HG02973 (cell line): ENCODE measurements at regions not wholly inside any gene's neighbourhood (a gene's known extent, or its start where the extent isn't known, plus 50 kb on each side); places are given as distances from the start of the nearest gene placed in this dataset.
"Not testable (repeated sequence)": the region's sequence is repeated elsewhere in the genome, so short reads cannot be mapped to it uniquely, and the experiment has no call there.

Experiments
- ATAC-seq: cut with Tn5 transposase; IDR thresholded peaks from one replicate; pipeline ENCODE4 v1.9.1; 2021; ENCODE audit warnings: moderate library complexity; ENCODE audit not compliant: unreplicated experiment

DNA sequence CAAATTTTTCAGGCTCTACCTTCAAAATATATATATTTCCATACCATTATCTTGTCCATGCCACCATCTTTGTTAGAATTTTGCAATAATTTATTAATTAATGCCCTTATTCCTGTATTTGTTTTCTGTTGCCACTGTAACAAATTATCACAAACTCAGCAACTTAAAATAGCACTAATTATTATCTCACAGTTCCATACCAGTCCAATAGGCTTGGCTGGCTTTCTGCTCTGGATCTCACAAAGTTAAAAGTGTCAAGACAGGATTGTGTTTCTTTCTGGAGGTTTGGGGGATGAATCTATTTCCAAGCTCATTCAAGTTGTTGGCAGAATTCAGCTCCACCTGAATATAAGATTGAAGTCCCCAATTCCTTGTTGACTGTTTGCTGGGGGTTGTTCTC, 58.6 kb upstream of the SLC38A4 start:
- no peak for ATAC-seq

DNA sequence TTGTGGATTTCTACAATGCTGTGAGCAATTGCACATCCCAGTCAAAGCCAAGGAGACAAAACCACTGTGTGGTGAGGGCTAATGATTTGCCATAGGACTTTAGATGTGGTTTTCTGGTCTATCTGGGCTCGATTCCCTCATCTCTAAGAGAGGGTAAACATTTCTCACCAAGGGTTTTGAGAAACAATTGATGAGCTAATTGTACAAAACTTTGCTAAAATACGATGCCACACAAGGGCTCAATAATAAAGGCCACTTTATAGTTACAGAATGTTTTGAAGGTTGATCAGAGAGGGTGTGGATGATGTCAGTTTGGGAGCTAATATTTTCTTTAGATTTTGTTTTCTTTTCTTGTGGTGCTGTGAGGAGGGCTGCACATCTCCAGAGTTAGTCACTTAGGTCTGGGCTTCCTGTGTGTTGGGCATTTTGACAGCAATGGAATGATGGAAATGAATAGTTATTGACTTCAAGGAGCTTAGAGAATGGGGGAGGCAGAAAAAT, 60.8 kb upstream of the SLC38A4 start:
- no peak for ATAC-seq

DNA sequence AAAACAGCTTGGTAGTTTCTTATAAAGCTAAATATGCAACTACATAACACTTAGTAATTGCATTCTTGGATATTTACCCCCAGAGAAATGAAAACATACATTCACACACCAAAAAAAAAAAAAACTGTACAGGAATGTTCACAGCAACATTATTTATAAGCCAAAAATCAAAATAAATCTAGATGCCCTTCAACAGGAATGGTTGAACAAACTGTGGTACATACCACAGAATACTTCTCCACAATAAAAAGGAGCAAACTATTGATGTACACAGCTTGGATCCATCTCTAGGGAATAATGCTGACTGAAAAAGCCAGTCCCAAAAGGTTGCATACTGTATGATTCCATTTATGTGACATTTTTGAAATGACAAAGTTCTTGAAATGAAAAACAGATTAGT, 62.1 kb upstream of the SLC38A4 start:
- ATAC-seq, result no peak

DNA sequence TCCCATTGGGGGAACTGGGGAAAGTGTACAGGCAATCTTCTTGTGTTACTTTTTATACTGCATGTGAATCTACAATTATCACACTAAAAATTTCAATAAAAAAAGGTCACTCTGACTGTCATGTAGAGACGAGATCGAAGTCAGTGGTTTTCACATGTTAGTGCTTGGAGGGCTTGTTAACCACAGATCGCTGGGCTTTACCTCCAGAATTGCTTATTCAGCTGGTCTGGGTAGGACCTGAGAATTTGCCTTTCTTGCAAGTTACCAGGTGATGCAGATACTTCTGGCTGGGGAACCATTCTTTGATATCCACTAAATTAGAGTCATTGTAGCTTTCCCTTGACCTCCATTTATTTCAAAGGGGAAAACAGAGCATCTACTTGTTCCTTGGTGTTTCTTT, 62.8 kb upstream of the SLC38A4 start:
- no peak for ATAC-seq

DNA sequence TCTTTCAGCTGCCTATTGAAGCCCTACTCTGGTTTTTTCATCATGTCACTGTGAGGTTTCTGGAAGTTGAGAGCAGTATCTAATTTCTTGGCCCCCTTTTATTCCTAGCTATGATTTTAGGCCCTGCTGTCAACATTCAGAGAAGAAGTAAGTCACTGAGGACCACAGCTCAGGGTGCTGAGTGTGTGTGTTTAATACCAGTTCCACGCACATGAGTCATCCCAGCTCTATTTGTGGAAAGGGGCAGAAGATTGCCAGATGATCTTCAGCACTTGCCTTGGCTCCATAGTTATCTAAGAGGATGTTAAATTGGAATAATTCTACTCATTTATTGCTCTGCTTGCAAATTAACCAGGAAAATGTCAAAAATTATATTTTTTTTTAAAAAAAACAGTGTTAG, 65.5 kb upstream of the SLC38A4 start:
- ATAC-seq, result no peak

DNA sequence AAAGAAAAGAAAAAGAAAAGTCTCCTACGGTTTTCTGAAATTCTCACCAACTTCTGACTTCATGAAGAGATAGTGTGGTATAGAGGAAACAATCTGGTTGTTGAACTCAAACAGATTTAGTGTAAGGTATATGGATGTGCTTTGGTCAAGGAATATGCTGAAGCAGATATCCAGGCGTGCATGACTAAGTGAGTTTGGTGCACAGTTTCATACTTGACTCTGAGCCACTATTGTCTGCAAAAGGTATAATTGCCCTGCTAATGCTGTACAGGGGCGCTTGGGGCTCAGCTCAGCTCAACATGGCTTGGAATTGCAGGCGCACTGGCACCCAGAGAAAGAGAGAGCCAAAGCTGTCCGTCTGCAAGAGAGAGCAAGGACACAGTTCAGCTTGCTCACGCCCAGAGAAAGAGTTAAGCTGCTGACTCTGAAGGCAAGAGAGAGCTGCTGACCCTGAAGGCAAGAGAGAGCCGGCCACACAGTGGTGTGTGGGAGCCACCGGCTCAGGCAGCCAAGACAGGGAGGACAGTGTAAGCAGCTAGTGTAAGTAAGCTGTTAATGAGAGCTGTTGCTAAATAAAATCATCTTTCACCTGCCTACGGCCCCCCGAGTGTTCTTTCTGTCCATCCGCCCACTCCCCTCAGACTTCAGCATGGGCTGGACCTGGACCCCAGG, 66.4 kb upstream of the SLC38A4 start:
- ATAC-seq, result no peak

DNA sequence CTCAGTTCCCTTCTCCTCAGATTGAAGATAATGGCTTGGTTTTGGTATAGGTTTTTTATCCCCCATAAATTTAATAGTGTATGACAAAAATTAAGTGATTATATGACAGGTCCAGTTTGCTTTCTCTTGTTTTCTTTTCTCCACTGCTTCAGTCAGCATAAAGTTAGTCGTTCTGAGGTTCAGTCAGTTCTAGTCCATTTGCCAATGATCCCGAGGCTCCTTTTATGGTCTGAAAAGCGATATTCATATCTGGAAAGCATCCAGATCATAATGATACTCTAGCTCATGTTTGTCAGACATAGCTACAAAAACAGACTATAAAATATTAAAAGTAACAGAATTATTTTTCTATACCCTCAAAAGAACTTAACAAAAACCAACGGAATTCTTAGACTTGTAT, 67.1 kb upstream of the SLC38A4 start:
- ATAC-seq, result no peak

DNA sequence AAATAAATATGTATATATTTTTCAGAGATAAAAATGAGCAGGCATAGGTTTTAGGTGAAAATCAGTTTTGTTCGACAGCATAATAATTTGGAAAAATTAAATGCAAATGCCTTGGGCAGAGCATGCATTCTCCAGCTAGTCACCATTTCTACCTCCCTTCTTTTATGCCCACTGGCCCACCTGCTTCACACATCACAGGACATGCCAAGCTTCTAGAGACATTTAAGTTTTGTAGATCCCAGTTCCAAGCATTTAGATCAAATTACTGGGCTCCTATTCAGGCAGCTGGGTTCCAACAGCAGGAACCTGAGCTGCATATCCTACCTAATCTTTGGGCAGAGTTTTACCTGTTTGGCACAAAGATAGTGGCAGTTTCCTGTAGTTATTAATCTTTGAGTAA, 67.6 kb upstream of the SLC38A4 start:
- ATAC-seq, result no peak

DNA sequence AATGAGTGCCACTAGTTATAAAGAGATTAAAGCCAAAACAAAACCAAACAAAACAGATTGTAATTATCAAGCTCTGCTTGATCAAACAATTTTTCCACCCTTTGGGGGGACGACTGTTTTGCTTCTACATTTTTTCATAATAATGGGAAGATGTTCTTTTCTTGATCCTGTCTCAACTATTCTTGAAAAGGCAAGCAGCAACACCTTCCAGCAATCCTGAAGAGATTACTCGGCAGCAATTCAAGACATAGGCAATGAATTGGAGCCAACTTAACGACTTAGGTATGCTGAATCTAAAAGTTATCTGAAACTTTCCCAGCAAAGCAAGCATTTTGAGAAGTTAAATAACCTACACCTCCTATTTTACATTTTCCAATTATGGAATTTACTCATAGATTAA, 69.9 kb upstream of the SLC38A4 start:
- ATAC-seq, result no peak

DNA sequence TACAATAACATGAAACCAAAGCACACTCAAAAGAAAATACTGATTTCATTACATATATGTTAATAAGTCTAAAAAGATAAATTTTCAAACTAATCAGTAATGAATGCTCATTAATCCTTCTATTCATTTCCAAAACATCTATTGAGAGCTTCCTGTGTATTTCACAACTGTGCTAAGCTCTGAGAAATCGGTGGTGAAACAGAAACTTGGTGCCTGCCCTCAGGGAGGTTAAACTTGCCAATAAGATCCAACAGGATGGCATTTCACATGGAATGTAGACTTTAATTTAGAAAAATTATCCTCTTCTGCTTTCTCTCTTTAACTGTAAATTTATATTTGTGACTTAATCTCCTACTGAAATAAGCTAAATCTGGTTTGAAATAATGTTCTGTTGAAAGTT, 70.9 kb upstream of the SLC38A4 start:
- no peak for ATAC-seq

DNA sequence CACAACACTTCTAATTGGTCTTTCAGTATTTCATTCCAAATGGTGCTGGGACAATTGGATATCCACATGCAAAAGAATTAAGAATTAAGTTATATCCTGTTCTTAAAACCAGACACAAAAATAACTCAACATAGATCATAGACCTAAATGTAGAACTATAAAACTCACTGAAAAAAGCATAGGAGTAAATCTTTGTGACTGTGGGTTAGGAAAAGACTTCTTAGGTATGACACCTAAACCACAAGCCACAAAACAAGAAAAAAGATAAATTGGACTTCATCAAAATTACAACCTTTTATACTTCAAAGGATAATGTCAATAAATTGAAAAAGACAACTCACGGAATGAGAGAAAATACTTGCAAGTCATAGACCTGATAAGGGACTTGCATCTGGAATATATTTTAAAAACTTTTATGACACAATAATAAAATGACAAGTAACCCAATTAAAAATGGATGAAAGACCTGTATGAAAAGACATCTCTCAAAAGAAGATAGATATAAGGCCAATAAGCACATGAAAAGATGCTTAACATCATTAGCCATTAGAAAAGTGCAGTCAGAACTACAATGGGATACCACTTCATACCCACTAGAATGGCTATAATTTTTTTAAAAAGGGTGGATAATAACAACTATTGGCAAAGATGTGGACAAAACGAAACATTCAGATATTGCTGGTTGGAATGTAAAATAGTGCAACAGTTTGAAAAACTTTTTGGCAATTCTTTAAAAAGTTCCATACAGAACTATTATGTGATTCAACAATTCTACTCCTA, 72.5 kb upstream of the SLC38A4 start:
- no peak for ATAC-seq

DNA sequence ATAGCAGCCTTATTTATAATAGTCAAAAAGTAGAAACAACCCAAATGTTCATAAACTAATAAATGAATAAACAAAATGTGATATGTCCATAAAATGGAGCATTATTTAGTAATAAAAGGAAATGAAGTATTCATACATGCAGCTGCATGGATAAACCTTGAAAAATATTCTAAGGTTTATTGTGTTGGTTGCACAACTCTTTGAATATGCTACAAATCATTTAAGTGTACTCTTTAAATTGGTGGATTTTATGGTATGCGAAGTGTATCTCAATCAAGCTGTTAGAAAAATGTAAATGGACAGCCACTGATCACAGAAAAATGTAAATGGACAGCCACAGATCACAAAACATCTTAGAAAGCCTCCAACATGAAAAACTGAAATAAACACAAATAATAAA, 73.2 kb upstream of the SLC38A4 start:
- no peak for ATAC-seq

DNA sequence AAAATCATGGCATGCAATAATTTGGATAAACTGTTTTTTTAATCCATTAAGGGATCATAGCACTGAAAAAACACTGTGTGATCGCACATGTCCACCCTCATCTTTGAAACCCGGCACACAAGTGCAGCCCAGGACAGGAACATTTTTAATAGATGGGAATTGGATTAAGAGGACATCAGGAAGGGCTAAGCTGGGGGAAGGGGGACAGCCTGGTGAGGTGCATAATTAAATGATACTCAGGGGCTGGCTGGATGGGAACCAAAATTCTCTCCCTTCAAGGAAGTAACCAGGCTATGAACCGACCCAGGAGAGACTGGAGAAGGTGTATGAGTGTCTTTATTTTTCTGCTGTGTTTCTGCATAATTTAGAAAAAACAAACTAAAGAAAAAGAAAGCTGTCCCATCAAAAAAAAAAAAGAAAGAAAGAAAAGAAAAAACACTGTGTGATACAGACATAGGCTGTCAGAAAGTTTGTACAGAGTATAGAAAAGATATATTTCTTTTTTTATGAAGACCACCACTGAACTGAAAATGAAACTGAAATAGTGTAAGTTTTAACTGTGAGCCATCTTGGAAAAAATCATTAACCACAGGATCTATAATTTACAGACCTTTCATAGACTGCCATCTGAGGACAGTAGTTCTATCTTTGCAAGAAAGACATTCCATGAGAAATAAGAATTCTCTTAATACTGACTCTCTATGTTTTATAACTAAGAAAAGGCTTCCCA, 75.1 kb upstream of the SLC38A4 start:
- ATAC-seq, result no peak

DNA sequence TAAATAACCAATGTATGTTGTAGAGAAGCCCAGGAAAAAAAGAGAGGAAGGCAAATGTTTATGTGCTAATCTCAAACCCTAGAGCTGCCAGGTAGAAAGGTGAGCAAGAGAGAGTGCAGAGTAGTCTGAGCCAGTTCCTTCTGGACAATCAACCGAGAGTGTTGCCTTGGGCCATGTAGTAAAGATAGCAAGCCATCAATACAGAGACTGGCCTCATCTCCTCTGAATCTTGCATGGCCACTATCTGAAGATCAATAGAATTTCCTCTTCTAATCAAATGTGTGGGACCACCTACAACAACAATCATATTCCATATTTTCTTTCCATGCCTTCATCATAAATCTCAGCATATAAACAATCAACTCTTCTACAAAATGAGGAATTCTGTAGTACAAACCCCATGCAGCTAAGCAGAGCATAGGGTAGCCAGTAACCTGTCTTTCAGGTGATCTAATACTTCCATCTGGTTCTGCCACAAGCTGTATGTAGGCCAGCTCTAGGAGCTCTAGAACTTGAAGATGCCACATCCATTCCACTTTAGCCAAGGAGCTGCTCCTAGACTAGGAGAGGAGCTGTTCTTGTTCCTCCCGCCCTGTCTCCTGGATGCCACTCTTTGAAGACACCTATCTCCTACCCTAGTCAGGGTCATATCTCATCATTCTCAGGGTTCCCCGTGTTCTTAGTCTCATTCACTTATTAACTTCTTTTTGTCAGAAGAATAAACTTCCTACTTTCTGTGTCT, 75.8 kb upstream of the SLC38A4 start:
- ATAC-seq, result no peak

DNA sequence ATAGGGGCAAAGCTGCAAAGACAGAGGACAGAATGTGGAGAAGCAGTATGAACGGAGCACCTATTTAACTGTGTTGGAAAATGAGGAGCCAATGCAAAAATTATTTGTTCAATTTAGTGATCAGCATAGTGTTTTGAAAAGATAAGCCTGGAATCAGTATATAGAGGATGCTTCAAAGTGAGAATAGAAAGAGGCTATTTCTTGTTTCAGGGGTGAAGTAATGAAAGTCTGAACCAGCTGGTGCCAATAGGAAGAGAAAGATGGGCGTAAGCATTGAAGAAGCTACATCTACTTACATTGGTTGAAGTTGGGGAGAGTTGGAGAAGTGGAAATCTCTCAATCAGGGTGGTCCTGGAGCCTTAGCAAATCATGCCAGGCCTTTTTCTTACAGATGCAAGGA, 77.3 kb upstream of the SLC38A4 start:
- no peak for ATAC-seq

DNA sequence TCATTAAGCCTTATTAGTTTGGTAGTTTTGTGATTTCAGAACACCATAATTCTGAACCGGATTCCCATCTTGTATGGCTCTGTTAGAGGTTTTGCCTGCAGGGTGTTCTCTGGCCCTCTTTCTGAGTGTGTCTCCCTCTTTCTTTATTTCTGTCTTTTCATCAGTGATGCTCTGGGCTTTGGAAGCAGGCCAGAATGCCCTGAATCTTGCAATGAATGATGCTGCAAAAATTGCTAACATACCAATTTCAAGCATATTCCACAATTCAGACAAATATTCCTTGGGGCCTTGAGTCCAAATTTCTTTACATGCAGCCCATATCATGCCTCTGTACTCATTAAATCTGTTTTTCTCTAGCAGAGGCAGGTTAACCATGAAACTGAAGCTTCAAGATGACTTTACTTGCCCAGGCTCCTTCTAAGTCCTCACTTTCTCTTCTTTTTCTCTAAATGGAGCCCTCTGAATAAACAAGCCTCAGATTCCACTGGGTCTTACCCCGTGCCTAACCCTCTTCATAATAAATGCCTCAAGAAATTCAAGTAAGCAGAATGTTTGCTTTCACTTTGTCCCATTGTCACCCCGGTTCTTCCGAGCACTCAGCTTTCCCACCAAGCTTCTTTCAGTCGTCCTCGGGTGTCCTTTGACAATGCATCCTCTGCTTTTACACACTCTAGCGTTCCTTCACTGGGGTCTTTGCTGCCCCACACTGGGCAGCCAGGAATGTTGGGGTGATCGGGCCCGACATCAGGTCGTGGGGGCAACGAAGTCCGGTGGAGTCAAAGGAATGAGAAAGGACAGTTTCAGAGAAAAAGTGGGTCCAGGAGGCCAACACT, 78.8 kb upstream of the SLC38A4 start:
- ATAC-seq, result no peak

DNA sequence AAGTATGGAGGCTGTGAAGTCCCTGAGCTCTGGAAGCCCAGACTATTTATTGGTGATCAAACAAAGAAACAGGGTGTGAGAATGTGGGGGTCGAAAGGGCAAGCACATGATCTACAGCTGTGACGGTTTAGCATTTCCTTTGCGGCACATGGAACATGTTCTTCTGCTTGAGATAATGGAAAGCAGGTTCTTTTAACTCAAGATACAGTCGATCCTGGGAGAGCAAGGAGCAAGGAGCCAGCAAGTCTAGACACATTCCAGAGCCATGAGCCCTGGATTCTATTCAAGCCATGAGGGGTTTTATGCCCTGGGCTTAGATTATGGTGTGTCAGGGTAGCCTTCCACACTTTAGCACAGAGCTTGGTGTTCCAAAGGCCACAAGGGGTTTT, 79.4 kb upstream of the SLC38A4 start:
- ATAC-seq, result not testable (repeated sequence)

DNA sequence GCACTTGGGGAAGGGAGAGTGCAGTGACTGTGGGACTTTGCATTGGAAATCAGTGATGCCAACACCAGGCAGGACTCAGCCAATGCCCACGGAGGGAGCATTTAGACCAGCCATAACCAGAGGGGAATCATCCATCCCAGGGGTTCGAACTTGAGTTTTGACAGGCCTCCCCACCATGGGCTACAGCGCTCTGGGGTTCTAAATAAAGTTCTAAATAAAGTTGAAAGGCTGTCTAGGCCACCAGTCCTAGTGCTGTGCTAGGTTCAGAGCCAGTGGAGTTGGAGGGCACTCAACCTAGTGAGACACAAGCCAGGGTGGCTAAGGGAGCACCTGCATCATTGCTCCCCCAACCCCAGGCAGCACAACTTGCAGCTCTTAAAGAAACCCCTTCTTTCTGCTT, 82.0 kb upstream of the SLC38A4 start:
- ATAC-seq, result no peak

DNA sequence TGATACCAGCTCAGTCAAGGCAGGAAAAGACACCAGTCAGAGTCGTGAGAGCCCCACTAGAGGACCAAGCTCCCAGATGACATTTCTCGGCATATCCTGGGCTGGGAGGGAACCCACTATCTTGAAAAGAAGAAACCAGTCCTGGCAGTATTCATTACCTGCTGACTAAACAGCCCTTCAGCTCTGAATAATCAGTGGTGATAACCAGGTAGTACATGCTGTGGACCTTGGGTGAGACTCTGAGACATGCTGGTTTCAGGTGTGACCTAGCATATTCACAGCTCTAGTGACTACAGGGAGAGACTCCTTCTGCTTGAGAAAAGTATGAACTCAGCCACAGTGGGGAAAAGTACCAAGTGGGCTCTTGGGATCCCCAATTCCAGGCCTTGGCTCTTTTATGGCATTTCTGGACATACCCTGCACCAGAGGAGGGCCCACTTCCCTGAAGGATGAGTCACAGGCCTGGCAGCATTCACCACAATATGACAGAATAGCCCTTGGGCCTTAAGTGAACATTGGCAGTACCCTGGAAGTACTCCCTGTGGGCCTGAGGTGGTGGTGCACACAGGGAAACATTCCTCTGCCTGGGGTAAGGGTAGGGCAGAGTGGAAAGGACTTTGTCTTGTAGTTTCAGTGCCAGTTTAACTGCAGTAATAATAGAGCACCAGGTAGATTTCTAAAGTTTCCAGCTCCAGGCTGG, 82.6 kb upstream of the SLC38A4 start:
- no peak for ATAC-seq
